ENCODE measurements at regions not wholly inside any gene's neighbourhood (a gene's known extent, or its start where the extent isn't known, plus 50 kb on each side); places are given as distances from the start of the nearest gene placed in this dataset.

- TF ChIP-seq TAF1 (IDR thresholded peaks at IDR 0.05; ENCODE audit: borderline replicate concordance, insufficient read depth, low read length), result no peak
- no peak for TF ChIP-seq POLR2AphosphoS5 (IDR thresholded peaks at IDR 0.05; ENCODE audit: low read depth, low read length)
- no peak for TF ChIP-seq SIN3A (IDR thresholded peaks at IDR 0.05; ENCODE audit: borderline replicate concordance, insufficient read depth, low read length)
- TF ChIP-seq REST (IDR thresholded peaks at IDR 0.05; ENCODE audit: insufficient read depth in 1 of 2, low read depth in 2 of 2, low read length in 2 of 2), result no peak
Observed at GRCh38 chr15:81483496-81483895, 109.5 kb upstream of the TMC3 start.

Measured in PFSK-1 (cell line).